ENCODE measurements at regions not wholly inside any gene's neighbourhood (a gene's known extent, or its start where the extent isn't known, plus 50 kb on each side); places are given as distances from the start of the nearest gene placed in this dataset.

DNA sequence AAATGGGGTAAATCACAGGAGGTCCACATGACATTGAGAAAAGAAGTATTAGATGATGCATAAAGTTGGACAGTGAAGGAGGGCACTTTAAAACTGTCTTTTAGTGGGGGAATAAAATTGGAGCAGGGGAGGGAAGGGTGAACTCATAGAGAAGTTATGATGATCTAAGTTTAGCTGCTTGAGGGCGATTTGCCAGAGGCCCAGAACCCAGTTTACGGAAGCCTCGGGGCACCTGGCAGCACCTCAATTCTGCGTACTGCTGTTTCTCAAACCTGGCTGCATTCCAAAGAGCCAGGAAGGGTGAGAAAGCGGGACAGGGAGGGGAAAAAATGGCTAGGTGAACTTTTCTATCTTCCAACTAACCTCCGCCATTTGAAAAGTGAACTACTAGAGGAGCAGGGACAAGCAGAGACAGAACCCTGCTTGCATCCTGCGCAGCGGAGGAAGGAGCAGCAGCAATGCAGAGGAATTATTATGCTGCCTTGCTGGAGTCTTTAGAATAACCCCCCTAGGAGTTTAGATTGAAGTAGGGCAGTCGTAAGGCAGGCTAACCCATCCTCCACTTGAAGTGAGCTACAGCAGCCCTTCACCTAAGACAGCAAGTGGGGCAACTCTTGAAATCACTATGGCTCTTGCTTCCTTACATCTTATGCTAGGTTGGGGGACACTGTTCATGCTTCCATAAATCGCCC is 316.8 kb downstream of the BRINP1 start:
- Histone ChIP-seq H3K27ac (ENCODE audit: low read depth, low read length) (no peak overlapping the region), H3K27me3 (ENCODE audit: control insufficient read depth, insufficient read depth, low read length, poor library complexity, severe bottlenecking) (no peaks in the 10 kb centered on the region), H3K9me3 (ENCODE audit: control insufficient read depth, low read length) (no peaks in the 10 kb centered on the region), H3K9ac (ENCODE audit: extremely low read depth, low read length, poor library complexity, severe bottlenecking) (no peak overlapping the region), H3K36me3 (ENCODE audit: control insufficient read depth, insufficient read depth, low read length) (no peaks in the 10 kb centered on the region), H3K4me1 (ENCODE audit: control insufficient read depth, insufficient read depth, low read length) (no peaks in the 10 kb centered on the region), H3K4me3 (ENCODE audit: low read length) (no peak overlapping the region)
- TF ChIP-seq, protein P1, sequence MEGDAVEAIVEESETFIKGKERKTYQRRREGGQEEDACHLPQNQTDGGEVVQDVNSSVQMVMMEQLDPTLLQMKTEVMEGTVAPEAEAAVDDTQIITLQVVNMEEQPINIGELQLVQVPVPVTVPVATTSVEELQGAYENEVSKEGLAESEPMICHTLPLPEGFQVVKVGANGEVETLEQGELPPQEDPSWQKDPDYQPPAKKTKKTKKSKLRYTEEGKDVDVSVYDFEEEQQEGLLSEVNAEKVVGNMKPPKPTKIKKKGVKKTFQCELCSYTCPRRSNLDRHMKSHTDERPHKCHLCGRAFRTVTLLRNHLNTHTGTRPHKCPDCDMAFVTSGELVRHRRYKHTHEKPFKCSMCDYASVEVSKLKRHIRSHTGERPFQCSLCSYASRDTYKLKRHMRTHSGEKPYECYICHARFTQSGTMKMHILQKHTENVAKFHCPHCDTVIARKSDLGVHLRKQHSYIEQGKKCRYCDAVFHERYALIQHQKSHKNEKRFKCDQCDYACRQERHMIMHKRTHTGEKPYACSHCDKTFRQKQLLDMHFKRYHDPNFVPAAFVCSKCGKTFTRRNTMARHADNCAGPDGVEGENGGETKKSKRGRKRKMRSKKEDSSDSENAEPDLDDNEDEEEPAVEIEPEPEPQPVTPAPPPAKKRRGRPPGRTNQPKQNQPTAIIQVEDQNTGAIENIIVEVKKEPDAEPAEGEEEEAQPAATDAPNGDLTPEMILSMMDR (conservative IDR thresholded peaks at IDR 0.05) = no peak
- Mint-ChIP-seq H3K27me3 (ENCODE audit: insufficient read depth) (no peaks in the 10 kb centered on the region), H3K9me3 (no peaks in the 10 kb centered on the region), H3K27ac (no peak overlapping the region), H3K4me3 (no peak overlapping the region), H3K4me1 (peaks cover 6% of the 10 kb centered on the region), H3K36me3 (ENCODE audit: low read depth) (no peaks in the 10 kb centered on the region)
- no peak for DNase-seq
- 78 to 91% methylated on average over 1 to 10 of the region's 10 CpGs for WGBS, 2 experiments (ENCODE audit: insufficient coverage in 1 of 2, insufficient read length in 1 of 2)

DNA sequence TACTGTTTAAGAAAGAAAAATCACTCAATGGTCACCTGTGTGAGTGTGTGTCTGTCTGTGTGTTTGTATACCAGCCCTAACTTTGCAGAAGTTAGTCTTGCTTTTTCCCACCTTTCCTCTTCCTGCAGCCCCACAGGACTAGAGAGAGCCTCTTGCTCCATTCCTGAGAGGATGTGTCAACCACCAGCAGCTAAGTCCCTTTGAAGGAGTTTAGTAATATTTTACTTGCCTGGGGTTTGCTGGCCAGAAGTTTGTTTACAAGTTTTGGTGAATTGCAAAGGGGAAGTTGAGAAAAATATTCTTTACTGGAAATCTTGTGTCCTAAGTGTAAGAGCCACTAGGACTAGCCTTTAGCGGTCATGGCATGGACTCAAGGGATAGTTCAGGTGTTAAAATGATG is 316.2 kb downstream of the BRINP1 start:
- Histone ChIP-seq H3K27me3 (ENCODE audit: control insufficient read depth, insufficient read depth, low read length, poor library complexity, severe bottlenecking) (no peaks in the 10 kb centered on the region), H3K36me3 (ENCODE audit: control insufficient read depth, insufficient read depth, low read length) (no peaks in the 10 kb centered on the region), H3K9me3 (ENCODE audit: control insufficient read depth, low read length) (no peaks in the 10 kb centered on the region), H3K9ac (ENCODE audit: extremely low read depth, low read length, poor library complexity, severe bottlenecking) (no peak overlapping the region), H3K4me1 (ENCODE audit: control insufficient read depth, insufficient read depth, low read length) (no peaks in the 10 kb centered on the region), H3K27ac (ENCODE audit: low read depth, low read length) (no peak overlapping the region), H3K4me3 (ENCODE audit: low read length) (no peak overlapping the region)
- Mint-ChIP-seq H3K27me3 (ENCODE audit: insufficient read depth) (no peaks in the 10 kb centered on the region), H3K9me3 (no peaks in the 10 kb centered on the region), H3K36me3 (ENCODE audit: low read depth) (no peaks in the 10 kb centered on the region), H3K4me3 (no peak overlapping the region), H3K27ac (no peak overlapping the region), H3K4me1 (peaks cover 6% of the 10 kb centered on the region)
- WGBS, 2 experiments (ENCODE audit: insufficient coverage in 1 of 2, insufficient read length in 1 of 2) = 100% methylated on average over 1 of the region's 1 CpG
- TF ChIP-seq, protein P1 (conservative IDR thresholded peaks at IDR 0.05) = no peak
- DNase-seq = no peak

DNA sequence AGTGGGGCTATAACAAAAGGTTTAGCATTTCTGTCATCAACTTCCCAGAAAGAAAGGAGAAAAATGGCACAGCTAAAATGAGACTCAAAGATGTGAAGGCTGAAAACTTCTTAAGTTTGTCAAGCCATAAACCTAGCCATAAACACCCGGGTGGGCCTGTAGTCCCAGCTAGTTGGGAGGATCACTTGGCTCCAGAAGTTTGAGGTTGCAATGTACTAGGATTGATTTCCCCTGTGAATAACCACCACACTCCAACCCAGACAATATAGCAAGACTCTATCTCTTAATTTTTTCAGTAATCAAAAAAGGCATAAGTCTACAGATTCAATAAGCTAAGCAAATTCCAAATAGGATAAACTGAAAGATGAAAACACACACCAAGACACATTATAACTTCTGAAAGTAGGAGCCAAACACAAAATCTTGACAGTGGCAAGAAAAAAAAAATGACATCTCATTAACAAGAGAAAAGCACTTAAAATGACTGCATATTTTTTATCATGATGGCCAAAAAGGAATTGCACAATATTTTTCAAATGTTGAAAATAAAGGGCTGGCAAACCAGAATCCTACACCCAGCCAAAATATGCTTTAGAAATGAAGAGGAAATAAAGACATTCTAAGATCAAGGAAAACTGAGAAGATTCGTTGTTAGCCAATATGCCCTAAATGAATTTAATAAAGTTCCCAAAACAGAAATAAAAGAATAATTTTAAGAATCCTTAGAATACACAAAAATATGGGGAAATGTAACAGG is 308.4 kb downstream of the BRINP1 start:
- Mint-ChIP-seq H3K36me3 (ENCODE audit: low read depth) (no peaks in the 10 kb centered on the region), H3K9me3 (no peaks in the 10 kb centered on the region), H3K27ac (peak overlapping the region; percentile 12), H3K27me3 (ENCODE audit: insufficient read depth) (no peaks in the 10 kb centered on the region), H3K4me1 (no peaks in the 10 kb centered on the region), H3K4me3 (no peak overlapping the region)
- no peaks in the 10 kb centered on the region for H3K9me3 ChIP-seq (ENCODE audit: control insufficient read depth, low read length)
- H3K4me1 ChIP-seq (ENCODE audit: control insufficient read depth, insufficient read depth, low read length) = no peaks in the 10 kb centered on the region
- no peaks in the 10 kb centered on the region for H3K27me3 ChIP-seq (ENCODE audit: control insufficient read depth, insufficient read depth, low read length, poor library complexity, severe bottlenecking)
- WGBS, 2 experiments (ENCODE audit: insufficient coverage in 1 of 2, insufficient read length in 1 of 2) = 86% methylated on average over 2 of the region's 2 CpGs; no CpG with 5 or more reads in 1 of the 2 experiments
- TF ChIP-seq, protein P1 (conservative IDR thresholded peaks at IDR 0.05) = no peak
- H3K4me3 ChIP-seq (ENCODE audit: low read length) = no peak overlapping the region
- H3K27ac ChIP-seq (ENCODE audit: low read depth, low read length) = no peak overlapping the region
- H3K9ac ChIP-seq (ENCODE audit: extremely low read depth, low read length, poor library complexity, severe bottlenecking) = no peak overlapping the region
- DNase-seq = no peak
- H3K36me3 ChIP-seq (ENCODE audit: control insufficient read depth, insufficient read depth, low read length) = no peaks in the 10 kb centered on the region

Measured in endodermal cell (in vitro differentiated cells).